H1 (cell line): ENCODE measurements at regions not wholly inside any gene's neighbourhood (a gene's known extent, or its start where the extent isn't known, plus 50 kb on each side); places are given as distances from the start of the nearest gene placed in this dataset.

Source experiments
- EP300 ChIP-seq, 2 experiments: IDR thresholded peaks; 1 replicate in 1 of 2; 2 replicates in 1 of 2; pipeline ENCODE4 v1.6.1; 2011 to 2012; ENCODE audit warnings: low read depth in 2 of 2, low read length in 2 of 2, mild to moderate bottlenecking in 2 of 2, borderline replicate concordance in 1 of 2, inconsistent platforms in 1 of 2, moderate library complexity in 1 of 2
- HDAC2 ChIP-seq, 2 experiments: fragments of 300-600 bp in 1 of 2; sonication (generic) in 1 of 2; IDR thresholded peaks; 2 replicates each; pipeline ENCODE4 v1.6.1; 2011 to 2012; ENCODE audit warnings: low read depth in 2 of 2, low read length in 2 of 2, mild to moderate bottlenecking in 2 of 2, moderate library complexity in 2 of 2, borderline replicate concordance in 1 of 2, inconsistent platforms in 1 of 2
- KDM1A ChIP-seq: fragments of 200-600, 300-600 bp; sonication (generic); IDR thresholded peaks from 2 replicates; pipeline ENCODE4 v1.7.1; 2016; ENCODE audit warnings: mild to moderate bottlenecking, low read length, borderline replicate concordance
- POLR2A ChIP-seq, 2 experiments: IDR thresholded peaks; 1 replicate in 1 of 2; 2 replicates in 1 of 2; pipeline ENCODE4 v1.6.1; 2011; ENCODE audit warnings: low read depth in 2 of 2, low read length in 2 of 2, mild to moderate bottlenecking in 2 of 2; ENCODE audit errors: control extremely low read depth in 1 of 2
- RAD21 ChIP-seq, 2 experiments: IDR thresholded peaks in 1 of 2; conservative IDR thresholded peaks in 1 of 2; 2 replicates each; pipeline ENCODE4 v1.6.1; 2011; ENCODE audit warnings: low read depth in 2 of 2, low read length in 2 of 2, improper control_type of control experiment in 1 of 2, inconsistent platforms in 1 of 2, mild to moderate bottlenecking in 1 of 2, moderate library complexity in 1 of 2
- ZNF274 ChIP-seq: IDR thresholded peaks from 2 replicates; pipeline ENCODE4 v1.7.0; 2012; ENCODE audit warnings: low read length, borderline replicate concordance; ENCODE audit errors: extremely low read depth
- TF ChIP-seq, protein P1 (sequence below): IDR thresholded peaks from 2 replicates; pipeline ENCODE4 v1.6.1; 2012; ENCODE audit warnings: low read length, inconsistent platforms

DNA sequence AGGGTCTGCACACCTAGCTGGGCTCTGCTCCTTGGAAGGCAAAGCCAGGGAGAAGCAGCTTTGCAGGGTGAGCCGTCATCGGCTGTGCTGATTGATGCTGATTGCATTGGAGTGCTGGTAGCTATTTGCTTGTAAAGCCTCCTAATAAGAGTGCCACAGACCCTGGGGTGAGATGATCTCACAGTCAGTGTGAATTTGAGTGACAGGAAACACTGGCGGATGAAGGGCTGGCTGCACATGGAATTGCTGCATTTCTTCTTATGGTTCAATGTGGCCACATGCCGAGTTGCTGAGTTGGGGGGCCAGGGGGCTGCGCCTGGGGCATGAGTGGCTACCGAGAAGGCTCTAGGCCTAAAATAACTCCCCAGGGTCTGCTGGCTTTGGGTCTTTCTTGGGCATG, 138.2 kb upstream of the CACNA1E start:
- TF ChIP-seq KDM1A = no peak
- TF ChIP-seq RAD21 (IDR thresholded peaks at IDR 0.05 in 1 of 2, conservative IDR thresholded peaks at IDR 0.05 in 1 of 2; ENCODE audit: low read depth in 2 of 2, low read length in 2 of 2) = no peak
- no peak for TF ChIP-seq EP300 (IDR thresholded peaks at IDR 0.05; ENCODE audit: borderline replicate concordance in 1 of 2, low read depth in 2 of 2, low read length in 2 of 2)
- TF ChIP-seq, protein P1, sequence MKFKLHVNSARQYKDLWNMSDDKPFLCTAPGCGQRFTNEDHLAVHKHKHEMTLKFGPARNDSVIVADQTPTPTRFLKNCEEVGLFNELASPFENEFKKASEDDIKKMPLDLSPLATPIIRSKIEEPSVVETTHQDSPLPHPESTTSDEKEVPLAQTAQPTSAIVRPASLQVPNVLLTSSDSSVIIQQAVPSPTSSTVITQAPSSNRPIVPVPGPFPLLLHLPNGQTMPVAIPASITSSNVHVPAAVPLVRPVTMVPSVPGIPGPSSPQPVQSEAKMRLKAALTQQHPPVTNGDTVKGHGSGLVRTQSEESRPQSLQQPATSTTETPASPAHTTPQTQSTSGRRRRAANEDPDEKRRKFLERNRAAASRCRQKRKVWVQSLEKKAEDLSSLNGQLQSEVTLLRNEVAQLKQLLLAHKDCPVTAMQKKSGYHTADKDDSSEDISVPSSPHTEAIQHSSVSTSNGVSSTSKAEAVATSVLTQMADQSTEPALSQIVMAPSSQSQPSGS = no peak
- TF ChIP-seq ZNF274 = no peak
- no peak for TF ChIP-seq POLR2A (IDR thresholded peaks at IDR 0.05; ENCODE audit: control extremely low read depth in 1 of 2, low read depth in 2 of 2, low read length in 2 of 2)
- TF ChIP-seq HDAC2 (IDR thresholded peaks at IDR 0.05; ENCODE audit: borderline replicate concordance in 1 of 2, low read depth in 2 of 2, low read length in 2 of 2) = no peak
